ENCODE measurements at regions not wholly inside any gene's neighbourhood (a gene's known extent, or its start where the extent isn't known, plus 50 kb on each side); places are given as distances from the start of the nearest gene placed in this dataset.

- TF ChIP-seq CTCF (IDR thresholded peaks at IDR 0.05) (no peak), POLR2A (IDR thresholded peaks at IDR 0.05) (no peak)
- Histone ChIP-seq H3K27me3 (no peaks in the 10 kb centered on the region), H3K4me3 (no peak overlapping the region), H3K27ac (no peak overlapping the region), H3K9me3 (no peaks in the 10 kb centered on the region), H3K36me3 (no peaks in the 10 kb centered on the region), H3K4me1 (no peaks in the 10 kb centered on the region)
- no peak for DNase-seq
- intact Hi-C loops (cut with DNase I; ENCODE audit: low total_unique reads), result no loop called here
Observed at GRCh38 chr10:6823770-6824169, 243.7 kb upstream of the PRKCQ start.

GRCh38 chr10:6819301-6819700 is 239.2 kb upstream of the PRKCQ start:
- DNase-seq, result no peak

GRCh38 chr10:6817770-6818169 is 237.7 kb upstream of the PRKCQ start:
- TF ChIP-seq POLR2A (IDR thresholded peaks at IDR 0.05) (no peak), CTCF (IDR thresholded peaks at IDR 0.05) (no peak)
- DNase-seq, result no peak
- Histone ChIP-seq H3K36me3 (no peaks in the 10 kb centered on the region), H3K4me1 (no peaks in the 10 kb centered on the region), H3K9me3 (no peaks in the 10 kb centered on the region), H3K27me3 (no peaks in the 10 kb centered on the region), H3K4me3 (no peak overlapping the region), H3K27ac (no peak overlapping the region)
- intact Hi-C loops (cut with DNase I; ENCODE audit: low total_unique reads), result no loop called here

More at GRCh38 chr10:6819301-6819700, 239.2 kb upstream of the PRKCQ start:
- Histone ChIP-seq H3K4me1 (no peaks in the 10 kb centered on the region), H3K36me3 (no peaks in the 10 kb centered on the region), H3K27ac (no peak overlapping the region), H3K4me3 (no peak overlapping the region), H3K27me3 (no peaks in the 10 kb centered on the region), H3K9me3 (no peaks in the 10 kb centered on the region)
- intact Hi-C loops (cut with DNase I; ENCODE audit: low total_unique reads), result no loop called here
- TF ChIP-seq POLR2A (IDR thresholded peaks at IDR 0.05) (no peak), CTCF (IDR thresholded peaks at IDR 0.05) (no peak)

- Histone ChIP-seq H3K9me3 (no peaks in the 10 kb centered on the region), H3K36me3 (no peaks in the 10 kb centered on the region), H3K4me3 (no peak overlapping the region), H3K27me3 (no peaks in the 10 kb centered on the region), H3K4me1 (no peaks in the 10 kb centered on the region), H3K27ac (no peak overlapping the region)
- DNase-seq, result no peak
- intact Hi-C loops (cut with DNase I; ENCODE audit: low total_unique reads), result no loop called here
- no peak for TF ChIP-seq POLR2A (IDR thresholded peaks at IDR 0.05)
- TF ChIP-seq CTCF (IDR thresholded peaks at IDR 0.05), result no peak
Observed at GRCh38 chr10:6815346-6815745, 235.3 kb upstream of the PRKCQ start.

- no peak overlapping the region for H3K27ac ChIP-seq
- intact Hi-C loops (cut with DNase I; ENCODE audit: low total_unique reads), result no loop called here
- H3K4me1 ChIP-seq, result no peaks in the 10 kb centered on the region
- H3K36me3 ChIP-seq, result no peaks in the 10 kb centered on the region
- no peaks in the 10 kb centered on the region for H3K9me3 ChIP-seq
- H3K27me3 ChIP-seq, result no peaks in the 10 kb centered on the region
- TF ChIP-seq CTCF (IDR thresholded peaks at IDR 0.05) (no peak), POLR2A (IDR thresholded peaks at IDR 0.05) (no peak)
- DNase-seq, result no peak
- no peak overlapping the region for H3K4me3 ChIP-seq
Observed at GRCh38 chr10:6813856-6814255, 233.8 kb upstream of the PRKCQ start.
